Body of pancreas (tissue), 4 donors: ENCODE measurements at regions not wholly inside any gene's neighbourhood (a gene's known extent, or its start where the extent isn't known, plus 50 kb on each side); places are given as distances from the start of the nearest gene placed in this dataset.

ENCODE experiments used
- CTCF ChIP-seq, 7 experiments: fragments of 450-650 bp in 4 of 7; fragments of 200-600 bp in 3 of 7; sonication (generic) in 3 of 7; IDR thresholded peaks; one replicate each; pipeline ENCODE4 v1.5.1; 2016 to 2019; ENCODE audit warnings: antibody characterized with exemption in 7 of 7
- POLR2A ChIP-seq, 3 donors: fragments of 450-650 bp; IDR thresholded peaks; one replicate each; pipeline ENCODE4 v1.6.1; 2016; ENCODE audit warnings: antibody characterized with exemption in 3 of 3, mild to moderate bottlenecking in 2 of 3

GRCh38 chr5:5716665-5717064 is 294.2 kb downstream of the ICE1 start:
- TF ChIP-seq CTCF (IDR thresholded peaks at IDR 0.05): no peak
- no peak for TF ChIP-seq POLR2A (IDR thresholded peaks at IDR 0.05)
